NCI-H128 (cell line): ENCODE measurements at regions not wholly inside any gene's neighbourhood (a gene's known extent, or its start where the extent isn't known, plus 50 kb on each side); places are given as distances from the start of the nearest gene placed in this dataset.
"Not testable (repeated sequence)": the region's sequence is repeated elsewhere in the genome, so short reads cannot be mapped to it uniquely, and the experiment has no call there.

Source experiments
- DNase-seq: peaks from one replicate; lab custom pipeline; 2025; ENCODE audit not compliant: unreplicated experiment; lab: John Stamatoyannopoulos, UW

- DNase-seq = no peak
These were observed 53.3 kb upstream of the CYLC2 start for GRCh38 chr9:102941868-102942267.

DNA sequence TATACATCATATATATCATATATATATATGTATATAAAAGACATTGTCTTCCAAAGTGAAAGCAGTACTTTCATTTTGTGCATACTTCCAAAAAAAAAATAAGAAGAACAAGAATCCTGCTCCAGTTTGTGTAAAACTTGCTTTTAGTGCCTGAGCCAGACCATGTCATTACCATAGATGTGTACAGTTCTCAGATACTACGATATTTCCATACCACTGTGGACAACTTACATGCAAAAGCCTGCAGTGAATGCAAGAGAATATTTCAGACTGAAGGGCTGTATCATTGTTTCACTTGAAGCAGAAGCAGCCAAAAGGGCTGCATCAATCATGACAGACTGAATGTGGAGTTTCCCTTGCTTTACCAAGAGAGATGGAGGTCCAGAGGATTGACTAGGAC, 72.6 kb upstream of the CYLC2 start:
- no peak for DNase-seq

DNA sequence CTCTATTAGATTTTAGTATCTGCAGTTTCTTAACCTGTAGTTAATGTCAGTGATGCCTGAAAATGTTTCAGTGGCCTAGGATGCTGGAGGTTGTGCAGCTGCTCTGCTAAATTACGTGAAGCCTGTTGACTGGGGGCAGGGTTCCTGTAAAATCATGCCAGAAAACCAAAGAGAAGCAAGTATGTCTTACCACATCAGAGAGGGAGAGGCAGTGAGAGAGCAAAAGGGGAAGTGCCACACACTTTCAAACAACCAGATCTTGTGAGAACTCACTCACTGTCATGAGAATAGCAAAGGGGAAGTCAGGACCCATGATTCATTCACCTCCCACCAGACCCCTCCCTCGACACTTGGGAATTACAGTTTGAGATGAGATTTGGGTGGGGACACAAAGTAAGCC, 83.9 kb upstream of the CYLC2 start:
- DNase-seq = no peak

- DNase-seq = not testable (repeated sequence)
These were observed 89.3 kb upstream of the CYLC2 start for GRCh38 chr9:102905795-102906194.

DNA sequence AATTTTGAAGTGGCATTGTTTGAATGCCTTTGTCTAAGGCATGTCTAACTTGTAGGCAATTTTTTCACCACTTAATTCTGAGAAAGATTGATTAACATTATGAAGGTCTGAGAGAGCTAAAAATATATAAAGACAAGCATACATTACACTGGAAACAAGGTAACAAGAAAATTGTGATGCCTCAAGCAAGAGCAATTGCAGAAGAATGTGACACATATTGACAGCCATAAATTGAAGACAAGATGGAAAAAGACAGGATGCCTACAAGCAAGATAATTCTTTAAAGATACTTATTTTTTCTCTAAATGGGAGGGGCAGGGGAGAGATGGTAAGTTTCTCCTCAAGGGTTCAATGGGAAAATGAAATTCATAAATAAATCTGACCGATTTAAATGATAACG, 103.1 kb upstream of the CYLC2 start:
- DNase-seq = no peak

DNA sequence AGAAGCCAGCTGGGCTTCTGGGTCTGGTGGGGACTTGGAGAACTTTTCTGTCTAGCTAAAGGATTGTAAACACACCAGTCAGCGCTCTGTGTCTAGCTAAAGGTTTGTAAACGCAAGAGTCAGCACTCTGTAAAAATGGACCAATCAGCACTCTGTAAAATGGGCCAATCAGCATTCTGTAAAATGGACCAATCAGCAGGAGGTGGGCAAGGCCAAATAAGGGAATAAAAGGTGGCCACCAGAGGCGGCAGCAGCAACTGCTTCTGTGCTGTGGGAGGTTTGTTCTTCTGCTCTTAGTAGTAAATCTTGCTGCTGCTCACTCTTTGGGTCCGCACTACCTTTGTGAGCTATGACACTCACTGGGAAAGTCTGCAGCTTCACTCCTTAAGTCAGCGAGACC, 106.4 kb upstream of the CYLC2 start:
- not testable (repeated sequence) for DNase-seq

- no peak for DNase-seq
These were observed 119.4 kb upstream of the CYLC2 start for GRCh38 chr9:102875687-102876086.

GRCh38 chr9:102867488-102867887, 127.6 kb upstream of the CYLC2 start:
- DNase-seq = no peak

DNA sequence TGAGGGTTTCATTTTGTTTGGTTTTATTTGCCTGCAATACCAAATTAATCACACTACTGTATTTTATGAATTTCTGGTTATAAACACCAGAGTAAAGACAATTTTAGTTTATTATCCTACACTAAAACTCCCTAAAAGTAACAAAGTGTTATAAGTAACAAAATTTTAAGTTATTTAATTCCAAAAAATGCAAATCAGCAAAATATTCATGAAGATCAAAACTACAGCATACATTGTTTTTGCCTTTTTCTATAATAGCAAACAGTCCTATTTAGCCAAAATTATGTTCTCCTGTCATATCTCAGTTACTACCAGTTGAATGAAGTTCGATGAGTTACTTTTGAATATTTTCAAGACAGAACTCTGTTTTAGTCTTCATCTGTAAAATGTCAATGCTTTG, 132.7 kb upstream of the CYLC2 start:
- no peak for DNase-seq

DNA sequence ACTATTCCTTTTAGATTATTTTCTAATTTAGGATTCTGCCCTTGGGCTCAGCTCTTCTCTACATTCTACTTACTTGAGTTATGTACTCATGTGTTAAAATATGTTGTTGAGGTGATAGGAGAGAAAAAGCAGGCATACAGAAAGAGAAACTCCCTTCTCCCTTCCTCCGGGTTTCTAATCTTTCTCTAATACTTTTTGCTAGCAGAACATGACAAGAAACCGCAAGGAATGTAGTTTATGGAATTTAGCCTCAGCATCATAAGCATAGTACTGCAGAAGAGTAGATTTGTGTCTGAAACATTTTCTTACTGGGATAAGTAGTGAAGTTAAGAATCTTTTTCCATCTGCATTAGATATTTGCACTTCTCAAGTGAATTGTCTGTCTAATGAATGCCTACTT, 139.5 kb upstream of the CYLC2 start:
- DNase-seq = no peak

DNA sequence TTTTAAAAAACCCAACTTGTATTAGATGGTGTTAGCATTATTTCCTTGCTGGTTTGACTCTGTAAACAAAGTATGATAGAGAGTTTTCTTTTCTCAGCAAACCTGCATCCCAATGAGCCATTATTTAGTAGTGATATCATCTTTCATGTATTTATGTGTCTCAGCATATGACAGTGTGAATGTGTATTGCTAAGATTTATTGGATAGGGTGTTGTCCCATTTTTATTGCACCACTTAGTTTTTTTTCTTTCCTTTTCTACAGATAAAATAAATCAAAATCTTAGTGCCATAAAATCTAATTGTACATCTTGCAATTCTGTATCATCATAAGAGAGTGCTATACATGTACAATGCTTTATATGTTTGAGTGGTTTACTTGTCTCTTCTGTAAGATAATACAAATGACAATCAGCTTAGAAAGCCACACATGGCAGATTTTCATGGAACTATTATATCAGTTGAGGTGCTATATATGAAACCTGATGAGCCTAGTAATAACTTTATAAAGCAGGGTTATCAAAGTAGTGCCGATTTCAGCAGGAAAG, 149.2 kb upstream of the CYLC2 start:
- DNase-seq = no peak

- no peak for DNase-seq
These were observed 150.4 kb upstream of the CYLC2 start for GRCh38 chr9:102844716-102845115.

- no peak for DNase-seq
These were observed 152.7 kb upstream of the CYLC2 start for GRCh38 chr9:102842423-102842822.

GRCh38 chr9:102841376-102841775, 153.8 kb upstream of the CYLC2 start:
- DNase-seq = no peak

DNA sequence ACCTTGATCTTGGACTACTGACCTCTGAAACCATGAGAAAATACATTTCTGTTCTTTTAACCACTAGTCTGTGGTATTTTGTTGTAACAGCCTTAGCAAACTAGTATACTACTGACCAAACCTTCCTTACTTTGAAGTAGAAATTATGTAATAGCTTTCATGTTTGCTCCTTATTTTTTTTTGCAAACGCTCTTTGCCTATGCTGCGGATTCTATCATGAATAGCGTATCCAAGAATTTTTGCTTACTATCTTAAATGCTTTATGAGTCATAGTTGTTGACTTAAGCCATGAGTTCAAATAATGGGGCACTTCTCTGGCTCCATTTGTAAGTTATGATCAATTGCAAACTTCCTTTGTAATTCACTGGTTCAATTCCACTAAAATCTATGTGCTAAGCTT, 154.8 kb upstream of the CYLC2 start:
- DNase-seq = no peak

GRCh38 chr9:102832814-102833213, 162.3 kb upstream of the CYLC2 start:
- DNase-seq = no peak

GRCh38 chr9:102796244-102796643, 198.9 kb upstream of the CYLC2 start:
- no peak for DNase-seq

DNA sequence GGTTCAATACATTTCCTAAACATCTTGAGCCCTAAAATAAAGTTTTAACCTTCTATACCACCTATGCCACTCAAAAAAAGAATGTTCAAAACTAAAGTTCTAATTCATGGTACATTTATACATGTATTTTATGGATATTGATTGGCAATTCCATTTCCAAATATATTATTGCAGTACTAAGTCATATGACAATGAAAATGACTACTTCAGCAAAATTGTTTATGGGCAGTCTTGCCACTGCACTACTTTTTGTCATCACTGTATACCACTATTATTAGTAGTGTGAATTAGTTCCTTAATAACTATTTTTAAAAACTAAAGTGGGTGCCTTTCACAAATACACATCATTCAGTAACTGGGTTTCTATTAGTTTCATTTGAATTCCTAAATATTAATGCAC, 199.6 kb upstream of the CYLC2 start:
- DNase-seq = no peak

- DNase-seq = no peak
These were observed 215.8 kb upstream of the CYLC2 start for GRCh38 chr9:102779356-102779755.

DNA sequence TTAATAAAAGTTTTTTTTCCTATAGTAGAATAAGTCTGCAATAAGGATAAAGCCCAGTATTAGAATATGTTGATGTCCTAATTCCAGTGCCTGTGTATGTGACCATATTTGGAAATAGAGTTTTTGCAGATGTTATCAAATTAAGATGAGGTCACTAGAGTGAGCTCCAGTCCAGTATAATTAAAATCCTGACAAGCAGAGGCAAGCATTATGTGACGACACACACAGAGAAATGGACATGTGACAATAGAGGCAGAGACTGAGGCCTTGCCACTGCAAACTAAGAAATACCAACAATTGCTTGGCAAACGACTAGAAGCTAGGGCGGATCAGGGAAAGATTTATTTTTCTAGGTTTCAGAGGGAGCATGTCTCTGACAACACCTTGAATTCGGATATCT, 216.4 kb upstream of the CYLC2 start:
- no peak for DNase-seq

GRCh38 chr9:102770704-102771103, 224.4 kb upstream of the CYLC2 start:
- DNase-seq = no peak

- no peak for DNase-seq
These were observed 225.8 kb upstream of the CYLC2 start for GRCh38 chr9:102769307-102769706.

DNA sequence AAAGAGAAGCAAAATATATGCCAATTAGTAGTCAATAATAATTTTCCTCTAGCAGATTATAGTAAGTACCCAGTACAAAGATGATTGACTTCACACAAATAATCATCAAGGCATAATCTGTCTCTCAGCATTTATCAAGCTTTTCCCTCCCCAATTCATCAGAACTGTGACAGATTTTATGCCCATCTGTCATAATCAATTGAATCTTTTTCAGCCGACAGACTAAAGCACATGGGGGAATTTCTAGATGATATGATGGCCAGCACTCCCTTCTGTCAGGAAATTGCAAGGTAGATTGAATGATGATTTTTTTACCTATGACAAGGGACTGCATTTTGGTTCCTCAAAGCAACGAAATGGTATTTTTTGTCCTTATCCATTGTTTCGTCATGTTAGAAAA, 227.1 kb upstream of the CYLC2 start:
- no peak for DNase-seq

DNA sequence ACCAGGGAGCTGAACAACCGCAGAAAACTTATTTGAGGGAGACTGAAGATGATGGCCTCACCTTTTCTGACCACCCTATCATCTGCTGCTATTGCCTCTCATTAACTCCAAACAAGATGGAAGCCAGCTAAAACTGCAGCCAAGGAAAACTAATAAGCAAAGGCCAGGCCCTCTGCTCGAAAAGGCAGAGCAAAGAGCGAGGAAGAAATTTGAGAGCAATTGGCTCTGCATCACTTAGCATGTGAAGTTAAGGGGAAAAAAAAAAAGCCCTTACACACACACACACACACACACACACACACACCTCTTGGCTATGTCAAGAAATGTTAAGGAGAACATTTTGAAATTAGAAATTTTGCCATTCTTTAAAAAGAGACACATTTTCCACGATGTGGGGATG, 228.1 kb upstream of the CYLC2 start:
- no peak for DNase-seq
